ENCODE measurements at regions not wholly inside any gene's neighbourhood (a gene's known extent, or its start where the extent isn't known, plus 50 kb on each side); places are given as distances from the start of the nearest gene placed in this dataset.

DNA sequence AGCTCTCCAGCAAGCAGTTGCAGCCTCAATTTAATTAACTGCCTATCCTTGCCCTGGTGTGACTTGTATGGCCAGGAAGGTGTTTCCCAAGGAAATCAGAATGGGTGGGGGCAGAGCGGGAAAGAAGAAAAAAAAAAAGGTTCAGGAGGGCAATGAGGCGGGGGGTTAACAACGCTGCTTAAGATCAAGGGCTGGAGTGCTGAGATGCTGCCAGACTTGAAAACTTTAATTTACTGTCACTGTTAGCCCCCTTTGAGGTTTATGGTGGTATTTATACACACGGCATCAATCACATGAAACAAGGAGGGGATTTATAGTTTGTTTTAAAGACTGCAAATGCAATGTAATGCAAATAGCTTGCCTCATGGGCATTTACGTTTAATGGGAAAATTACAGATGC lies 319.4 kb upstream of the NR2F2 start:
- Histone ChIP-seq H3K4me3 (ENCODE audit: low read depth, low read length) (no peak overlapping the region), H3K9me3 (no peaks in the 10 kb centered on the region), H3K36me3 (no peaks in the 10 kb centered on the region), H3K27me3 (no peaks in the 10 kb centered on the region), H3K4me1 (no peaks in the 10 kb centered on the region)
- DNase-seq = no peak
- TF ChIP-seq, protein P1, sequence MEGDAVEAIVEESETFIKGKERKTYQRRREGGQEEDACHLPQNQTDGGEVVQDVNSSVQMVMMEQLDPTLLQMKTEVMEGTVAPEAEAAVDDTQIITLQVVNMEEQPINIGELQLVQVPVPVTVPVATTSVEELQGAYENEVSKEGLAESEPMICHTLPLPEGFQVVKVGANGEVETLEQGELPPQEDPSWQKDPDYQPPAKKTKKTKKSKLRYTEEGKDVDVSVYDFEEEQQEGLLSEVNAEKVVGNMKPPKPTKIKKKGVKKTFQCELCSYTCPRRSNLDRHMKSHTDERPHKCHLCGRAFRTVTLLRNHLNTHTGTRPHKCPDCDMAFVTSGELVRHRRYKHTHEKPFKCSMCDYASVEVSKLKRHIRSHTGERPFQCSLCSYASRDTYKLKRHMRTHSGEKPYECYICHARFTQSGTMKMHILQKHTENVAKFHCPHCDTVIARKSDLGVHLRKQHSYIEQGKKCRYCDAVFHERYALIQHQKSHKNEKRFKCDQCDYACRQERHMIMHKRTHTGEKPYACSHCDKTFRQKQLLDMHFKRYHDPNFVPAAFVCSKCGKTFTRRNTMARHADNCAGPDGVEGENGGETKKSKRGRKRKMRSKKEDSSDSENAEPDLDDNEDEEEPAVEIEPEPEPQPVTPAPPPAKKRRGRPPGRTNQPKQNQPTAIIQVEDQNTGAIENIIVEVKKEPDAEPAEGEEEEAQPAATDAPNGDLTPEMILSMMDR (IDR thresholded peaks at IDR 0.05; ENCODE audit: low read depth, low read length) = no peak

DNA sequence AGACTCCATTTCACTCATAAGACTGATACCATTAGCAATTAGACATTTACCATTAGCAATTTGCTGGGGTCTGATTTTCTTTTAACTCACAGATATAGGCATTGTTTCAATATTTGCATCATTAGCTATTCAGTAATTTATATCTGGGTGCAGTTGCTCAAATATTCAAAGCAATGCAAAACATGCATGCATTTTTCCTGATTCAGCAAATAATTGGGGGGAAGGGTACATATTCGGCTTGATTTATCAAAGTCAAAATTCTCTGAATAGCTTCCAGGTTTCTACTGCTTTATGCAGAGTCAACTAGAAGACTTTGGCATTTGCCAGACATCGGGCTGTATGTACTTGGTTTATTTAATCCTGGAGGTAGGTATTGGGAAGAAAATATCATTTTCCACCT lies 315.6 kb upstream of the NR2F2 start:
- TF ChIP-seq, protein P1 (IDR thresholded peaks at IDR 0.05; ENCODE audit: low read depth, low read length) = no peak
- DNase-seq = no peak

DNA sequence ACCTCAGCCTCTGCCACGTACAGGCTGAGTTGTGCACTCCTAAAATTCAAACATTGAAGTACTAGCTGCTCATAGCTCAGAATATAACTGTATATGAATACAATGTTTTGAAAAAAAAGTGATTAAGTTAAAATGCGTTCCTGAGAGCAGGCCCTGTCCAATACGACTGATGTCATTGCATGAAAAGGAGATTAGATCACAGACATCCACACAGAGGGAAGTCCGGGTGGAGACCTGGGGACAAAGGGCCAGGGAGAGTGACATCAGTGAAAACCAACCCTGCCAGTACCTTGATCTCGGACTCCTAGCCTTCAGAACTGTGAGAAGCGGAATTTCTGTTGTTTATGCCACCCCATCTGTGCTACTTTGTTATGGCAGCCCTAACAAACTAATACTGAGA lies 311.4 kb upstream of the NR2F2 start:
- Histone ChIP-seq H3K9me3 (no peaks in the 10 kb centered on the region), H3K36me3 (no peaks in the 10 kb centered on the region), H3K27me3 (no peaks in the 10 kb centered on the region), H3K4me1 (no peaks in the 10 kb centered on the region), H3K4me3 (ENCODE audit: low read depth, low read length) (no peak overlapping the region)
- DNase-seq = no peak
- TF ChIP-seq, protein P1 (IDR thresholded peaks at IDR 0.05; ENCODE audit: low read depth, low read length) = no peak

More for the DNA sequence above, 315.6 kb upstream of the NR2F2 start:
- H3K9me3 ChIP-seq = no peaks in the 10 kb centered on the region
- no peaks in the 10 kb centered on the region for H3K36me3 ChIP-seq
- H3K4me1 ChIP-seq = no peaks in the 10 kb centered on the region
- H3K4me3 ChIP-seq (ENCODE audit: low read depth, low read length) = no peak overlapping the region
- no peaks in the 10 kb centered on the region for H3K27me3 ChIP-seq

DNA sequence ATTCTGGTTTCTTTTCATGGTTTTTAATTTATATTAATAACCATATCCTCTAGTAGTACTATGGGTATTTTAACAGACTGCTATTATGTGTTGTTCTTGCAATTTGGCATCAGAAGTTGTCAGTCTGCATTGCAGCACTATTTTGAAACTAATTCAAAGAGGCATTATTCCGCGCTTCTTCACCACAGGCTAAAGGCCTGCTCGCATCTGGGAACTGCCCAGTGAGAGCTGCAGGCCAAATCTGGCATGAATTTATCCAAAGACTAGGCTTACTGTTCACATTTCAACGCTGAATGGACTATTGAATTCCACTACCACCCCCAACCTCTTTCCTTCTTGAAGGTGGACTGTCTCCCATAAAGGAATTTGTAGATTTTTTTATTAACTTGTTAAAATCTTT lies 310.4 kb upstream of the NR2F2 start:
- TF ChIP-seq, protein P1 (IDR thresholded peaks at IDR 0.05; ENCODE audit: low read depth, low read length) = no peak

DNA sequence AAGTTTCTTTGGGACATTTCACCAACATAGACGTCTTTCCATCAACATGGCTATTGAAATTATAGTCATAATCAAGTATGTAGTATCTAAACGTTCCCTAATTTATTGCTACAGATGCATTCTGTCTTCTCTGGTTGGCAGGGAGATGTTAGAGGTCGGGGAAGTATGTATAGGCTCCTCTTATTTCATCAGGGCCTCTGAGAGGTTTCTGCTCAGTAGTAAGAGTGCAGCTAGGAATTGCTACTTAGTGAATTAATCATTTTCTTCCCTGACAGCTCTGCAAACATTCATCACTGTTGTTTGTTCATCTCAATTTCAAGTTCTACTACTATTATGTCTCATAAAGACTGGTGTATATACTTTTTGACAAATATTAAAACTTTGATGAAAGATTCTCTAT lies 309.7 kb upstream of the NR2F2 start:
- no peaks in the 10 kb centered on the region for H3K4me1 ChIP-seq
- DNase-seq = no peak
- TF ChIP-seq, protein P1 (IDR thresholded peaks at IDR 0.05; ENCODE audit: low read depth, low read length) = no peak
- no peaks in the 10 kb centered on the region for H3K36me3 ChIP-seq
- no peaks in the 10 kb centered on the region for H3K9me3 ChIP-seq
- H3K4me3 ChIP-seq (ENCODE audit: low read depth, low read length) = no peak overlapping the region
- H3K27me3 ChIP-seq = no peaks in the 10 kb centered on the region

More for the DNA sequence above, 310.4 kb upstream of the NR2F2 start:
- Histone ChIP-seq H3K4me1 (no peaks in the 10 kb centered on the region), H3K36me3 (no peaks in the 10 kb centered on the region), H3K27me3 (no peaks in the 10 kb centered on the region), H3K9me3 (no peaks in the 10 kb centered on the region), H3K4me3 (ENCODE audit: low read depth, low read length) (no peak overlapping the region)
- DNase-seq = no peak

DNA sequence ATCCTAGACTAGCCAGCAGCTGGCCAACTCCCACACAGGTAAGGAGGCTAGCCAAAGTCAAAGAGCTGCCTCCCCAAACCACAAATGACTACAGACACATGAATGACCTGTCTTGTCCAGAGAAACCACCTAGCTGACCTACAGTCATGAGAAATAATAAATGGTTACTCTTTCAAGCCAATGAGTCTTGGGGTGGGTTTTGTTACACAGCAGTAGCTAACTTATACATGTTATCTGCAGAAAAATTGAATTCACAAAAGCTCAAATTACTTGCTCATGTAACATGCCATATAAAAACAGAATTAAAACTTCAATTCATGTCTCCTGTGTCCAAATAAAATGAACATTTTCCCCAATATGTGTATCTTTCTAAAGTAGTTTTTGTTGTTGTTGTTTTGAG lies 307.4 kb upstream of the NR2F2 start:
- H3K36me3 ChIP-seq = no peaks in the 10 kb centered on the region
- no peak overlapping the region for H3K4me3 ChIP-seq (ENCODE audit: low read depth, low read length)
- DNase-seq = no peak
- H3K4me1 ChIP-seq = no peaks in the 10 kb centered on the region
- TF ChIP-seq, protein P1 (IDR thresholded peaks at IDR 0.05; ENCODE audit: low read depth, low read length) = no peak
- no peaks in the 10 kb centered on the region for H3K27me3 ChIP-seq
- no peaks in the 10 kb centered on the region for H3K9me3 ChIP-seq
